ENCODE measurements at regions not wholly inside any gene's neighbourhood (a gene's known extent, or its start where the extent isn't known, plus 50 kb on each side); places are given as distances from the start of the nearest gene placed in this dataset.
"Not testable (repeated sequence)": the region's sequence is repeated elsewhere in the genome, so short reads cannot be mapped to it uniquely, and the experiment has no call there.

GRCh38 chr5:74461251-74461650, 179.3 kb downstream of the ENC1 start:
- DNase-seq (ENCODE audit: low spot score), result no peak

- DNase-seq (ENCODE audit: low spot score), result no peak
Observed at GRCh38 chr5:74460694-74461093, 179.8 kb downstream of the ENC1 start.

GRCh38 chr5:74459984-74460383, 180.5 kb downstream of the ENC1 start:
- no peak for DNase-seq (ENCODE audit: low spot score)

- DNase-seq (ENCODE audit: low spot score), result no peak
Observed at GRCh38 chr5:74457876-74458275, 182.7 kb downstream of the ENC1 start.

GRCh38 chr5:74454263-74455030, 186.1 kb downstream of the ENC1 start:
- DNase-seq (ENCODE audit: low spot score), result no peak

GRCh38 chr5:74452856-74453255, 187.7 kb downstream of the ENC1 start:
- DNase-seq (ENCODE audit: low spot score), result no peak

- DNase-seq (ENCODE audit: low spot score), result no peak
Observed at GRCh38 chr5:74450095-74450494, 190.4 kb downstream of the ENC1 start.

- DNase-seq (ENCODE audit: low spot score), result no peak
Observed at GRCh38 chr5:74446725-74447241, 193.7 kb downstream of the ENC1 start.

GRCh38 chr5:74442466-74442865, 198.1 kb downstream of the ENC1 start:
- no peak for DNase-seq (ENCODE audit: low spot score)

- DNase-seq (ENCODE audit: low spot score), result no peak
Observed at GRCh38 chr5:74441616-74442015, 198.9 kb downstream of the ENC1 start.

GRCh38 chr5:74440341-74440740, 200.2 kb downstream of the ENC1 start:
- DNase-seq (ENCODE audit: low spot score), result no peak

GRCh38 chr5:74437870-74438269, 202.7 kb downstream of the ENC1 start:
- DNase-seq (ENCODE audit: low spot score), result not testable (repeated sequence)

GRCh38 chr5:74433896-74434829, 206.4 kb downstream of the ENC1 start:
- DNase-seq (ENCODE audit: low spot score), result no peak

- DNase-seq (ENCODE audit: low spot score), result no peak
Observed at GRCh38 chr5:74433255-74433895, 207.2 kb downstream of the ENC1 start.

- DNase-seq (ENCODE audit: low spot score), result no peak
Observed at GRCh38 chr5:74432721-74433120, 207.8 kb downstream of the ENC1 start.

GRCh38 chr5:74432216-74432615, 208.3 kb downstream of the ENC1 start:
- no peak for DNase-seq (ENCODE audit: low spot score)

- no peak for DNase-seq (ENCODE audit: low spot score)
Observed at GRCh38 chr5:74431290-74431669, 209.2 kb downstream of the ENC1 start.

- DNase-seq (ENCODE audit: low spot score), result no peak
Observed at GRCh38 chr5:74430631-74431289, 209.8 kb downstream of the ENC1 start.

GRCh38 chr5:74429495-74429894, 211.0 kb downstream of the ENC1 start:
- DNase-seq (ENCODE audit: low spot score), result no peak

GRCh38 chr5:74428876-74429275, 211.7 kb downstream of the ENC1 start:
- DNase-seq (ENCODE audit: low spot score), result no peak

- no peak for DNase-seq (ENCODE audit: low spot score)
Observed at GRCh38 chr5:74428275-74428674, 212.3 kb downstream of the ENC1 start.

- no peak for DNase-seq (ENCODE audit: low spot score)
Observed at GRCh38 chr5:74426506-74426905, 214.0 kb downstream of the ENC1 start.
